ENCODE measurements at regions not wholly inside any gene's neighbourhood (a gene's known extent, or its start where the extent isn't known, plus 50 kb on each side); places are given as distances from the start of the nearest gene placed in this dataset.

GRCh38 chr1:59243978-59244377 lies 52.9 kb upstream of the FGGY start:
- Histone ChIP-seq H3K4me3 (no peak overlapping the region), H3K9me3 (no peaks in the 10 kb centered on the region), H3K27ac (no peak overlapping the region), H3K4me1 (no peaks in the 10 kb centered on the region), H3K27me3 (no peaks in the 10 kb centered on the region), H3K36me3 (no peaks in the 10 kb centered on the region)
- intact Hi-C loops (cut with DNase I) = no loop called here
- no peak for DNase-seq
- TF ChIP-seq POLR2A (IDR thresholded peaks at IDR 0.05) (no peak), CTCF (IDR thresholded peaks at IDR 0.05) (no peak)
- no peak for ATAC-seq
- 80% methylated on average over 1 of the region's 1 CpG for WGBS (ENCODE audit: insufficient coverage, low coverage, low lambda C conversion rate, missing lambda C conversion rate)

- no peaks in the 10 kb centered on the region for H3K27me3 ChIP-seq
- no peaks in the 10 kb centered on the region for H3K4me1 ChIP-seq
- no peak overlapping the region for H3K27ac ChIP-seq
- ATAC-seq (no peak), DNase-seq (no peak)
- intact Hi-C loops (cut with DNase I) = no loop called here
- TF ChIP-seq CTCF (IDR thresholded peaks at IDR 0.05) (no peak), POLR2A (IDR thresholded peaks at IDR 0.05) (no peak)
- no peak overlapping the region for H3K4me3 ChIP-seq
- H3K36me3 ChIP-seq = no peaks in the 10 kb centered on the region
- WGBS (ENCODE audit: insufficient coverage, low coverage, low lambda C conversion rate, missing lambda C conversion rate) = 91% methylated on average over 1 of the region's 1 CpG
- H3K9me3 ChIP-seq = no peaks in the 10 kb centered on the region
These were observed 52.0 kb upstream of the FGGY start for GRCh38 chr1:59244891-59245290.
